Neural cell (in vitro differentiated cells): ENCODE measurements at regions not wholly inside any gene's neighbourhood (a gene's known extent, or its start where the extent isn't known, plus 50 kb on each side); places are given as distances from the start of the nearest gene placed in this dataset.

ENCODE experiments used
- H2AFZ ChIP-seq: fragments of 200-600, 300-800 bp; sonication (generic), shearing (Covaris generic); 2 replicates; pipeline ENCODE4 v1.6.0; 2014; ENCODE audit warnings: low read depth, mild to moderate bottlenecking, antibody characterized with exemption, low read length, moderate library complexity
- H3F3A ChIP-seq: fragments of 200-600 bp; shearing (Covaris generic); 2 replicates; pipeline ENCODE4 v1.6.1; 2016; ENCODE audit warnings: mild to moderate bottlenecking, moderate library complexity, mixed read lengths, antibody characterized with exemption, low read length; ENCODE audit not compliant: insufficient read depth, poor library complexity, severe bottlenecking
- H3K27ac ChIP-seq: fragments of 200-600, 300-800 bp; sonication (generic), shearing (Covaris generic); 2 replicates; pipeline ENCODE4 v1.5.1; 2014; ENCODE audit warnings: mild to moderate bottlenecking, low read length, moderate library complexity
- H3K27me3 ChIP-seq: fragments of 300-800, 200-600 bp; sonication (generic), shearing (Covaris generic); 2 replicates; pipeline ENCODE4 v1.6.0; 2014; ENCODE audit warnings: mild to moderate bottlenecking, low read depth, low read length, moderate library complexity; ENCODE audit not compliant: insufficient read depth
- H3K36me3 ChIP-seq: fragments of 300-800, 200-600 bp; sonication (generic), shearing (Covaris generic); 2 replicates; pipeline ENCODE4 v1.5.1; 2014; ENCODE audit warnings: mild to moderate bottlenecking, antibody characterized with exemption, low read length, moderate library complexity; ENCODE audit not compliant: insufficient read depth
- H3K4me2 ChIP-seq: fragments of 300-800, 200-600 bp; sonication (generic), shearing (Covaris generic); 2 replicates; pipeline ENCODE4 v1.6.0; 2014; ENCODE audit warnings: mild to moderate bottlenecking, low read length
- H3K4me3 ChIP-seq: fragments of 300-800, 200-600 bp; sonication (generic), shearing (Covaris generic); 2 replicates; pipeline ENCODE4 v1.5.1; 2014; ENCODE audit warnings: mild to moderate bottlenecking, low read length, moderate library complexity
- H3K79me2 ChIP-seq: fragments of 200-600 bp; shearing (Covaris generic); replicated peaks from 2 replicates; pipeline ENCODE4 v1.6.0; 2014; ENCODE audit warnings: mild to moderate bottlenecking, low read length, moderate library complexity; ENCODE audit not compliant: insufficient read depth
- H3K9ac ChIP-seq: fragments of 300-800, 200-600 bp; sonication (generic), shearing (Covaris generic); 2 replicates; pipeline ENCODE4 v1.6.1; 2016; ENCODE audit warnings: mild to moderate bottlenecking, low read length, mixed read lengths
- H3K9me2 ChIP-seq: fragments of 200-600 bp; shearing (Covaris generic); 2 replicates; pipeline ENCODE4 v1.6.1; 2016; ENCODE audit warnings: mild to moderate bottlenecking, low read length, mixed read lengths; ENCODE audit not compliant: insufficient read depth
- H3K9me3 ChIP-seq: fragments of 200-600, 300-800 bp; sonication (generic), shearing (Covaris generic); 2 replicates; pipeline ENCODE4 v1.6.1; 2016; ENCODE audit warnings: mild to moderate bottlenecking, mixed run types, low read length, moderate library complexity, mixed read lengths
- H4K20me1 ChIP-seq: fragments of 200-600 bp; shearing (Covaris generic); 2 replicates; pipeline ENCODE4 v1.6.1; 2016; ENCODE audit warnings: mild to moderate bottlenecking, mixed run types; ENCODE audit not compliant: insufficient read depth
- CTCF ChIP-seq: fragments of 450-650 bp; IDR thresholded peaks from 2 replicates; pipeline ENCODE4 v1.5.1; 2014; ENCODE audit warnings: antibody characterized with exemption, mild to moderate bottlenecking, moderate library complexity; ENCODE audit not compliant: poor library complexity, severe bottlenecking
- EP300 ChIP-seq: fragments of 450-650 bp; conservative IDR thresholded peaks from 2 replicates; pipeline ENCODE4 v1.6.1; 2014; ENCODE audit warnings: antibody characterized with exemption, mild to moderate bottlenecking, moderate library complexity; ENCODE audit not compliant: poor library complexity, severe bottlenecking
- EZH2 ChIP-seq: fragments of 200-600, 300-800 bp; shearing (Covaris generic), sonication (generic); IDR thresholded peaks from 2 replicates; pipeline ENCODE4 v1.6.1; 2014; ENCODE audit warnings: antibody characterized with exemption, low read length, borderline replicate concordance, mild to moderate bottlenecking; ENCODE audit not compliant: insufficient read depth, poor library complexity, severe bottlenecking
- MXI1 ChIP-seq: fragments of 450-650 bp; conservative IDR thresholded peaks from 2 replicates; pipeline ENCODE4 v1.6.1; 2014; ENCODE audit warnings: antibody characterized with exemption, mild to moderate bottlenecking; ENCODE audit not compliant: poor library complexity, severe bottlenecking
- POLR2AphosphoS5 ChIP-seq: IDR thresholded peaks from 2 replicates; pipeline ENCODE4 v1.6.1; 2012
- RAD21 ChIP-seq: fragments of 450-650 bp; conservative IDR thresholded peaks from 2 replicates; pipeline ENCODE4 v1.6.1; 2014; ENCODE audit warnings: antibody characterized with exemption, mild to moderate bottlenecking, moderate library complexity
- REST ChIP-seq: IDR thresholded peaks from 2 replicates; pipeline ENCODE4 v1.6.1; 2012; ENCODE audit warnings: borderline replicate concordance
- SMC3 ChIP-seq: fragments of 450-650 bp; conservative IDR thresholded peaks from 2 replicates; pipeline ENCODE4 v1.6.1; 2014; ENCODE audit warnings: antibody characterized with exemption, mild to moderate bottlenecking, moderate library complexity; ENCODE audit not compliant: poor library complexity
- TAF1 ChIP-seq: IDR thresholded peaks from 2 replicates; pipeline ENCODE4 v1.6.1; 2012; ENCODE audit warnings: low read depth

DNA sequence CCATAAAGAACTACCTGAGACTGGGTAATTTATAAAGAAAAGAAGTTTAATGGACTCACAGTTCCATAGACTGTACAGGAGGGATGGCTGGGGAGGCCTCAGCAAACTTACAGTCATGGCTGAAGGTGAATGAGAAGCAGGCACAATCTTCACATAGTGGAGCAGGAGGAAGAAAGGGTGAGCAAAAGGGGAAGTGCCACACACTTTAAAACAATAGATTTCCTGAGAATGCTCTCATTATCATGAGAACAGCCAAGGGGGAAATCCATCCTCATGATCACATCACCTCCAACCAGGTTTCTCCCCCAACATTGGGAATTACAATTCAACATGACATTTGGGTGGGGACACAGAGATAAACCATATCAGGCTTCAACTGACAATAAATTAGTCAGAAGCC is 664.9 kb downstream of the TAF11L14 start:
- H3K27me3 ChIP-seq = no peaks in the 10 kb centered on the region
- no peak overlapping the region for H3K27ac ChIP-seq
- H3K4me2 ChIP-seq = no peak overlapping the region
- H3F3A ChIP-seq = no peaks in the 10 kb centered on the region
- no peaks in the 10 kb centered on the region for H3K9me3 ChIP-seq
- no peaks in the 10 kb centered on the region for H3K79me2 ChIP-seq
- H3K36me3 ChIP-seq = no peaks in the 10 kb centered on the region
- H2AFZ ChIP-seq = no peak overlapping the region
- no peak overlapping the region for H3K9ac ChIP-seq
- H4K20me1 ChIP-seq = no peaks in the 10 kb centered on the region
- no peaks in the 10 kb centered on the region for H3K9me2 ChIP-seq
- H3K4me3 ChIP-seq = no peak overlapping the region
- no peak for TF ChIP-seq MXI1
- no peak for TF ChIP-seq POLR2AphosphoS5
- no peak for TF ChIP-seq TAF1
- TF ChIP-seq EP300 = no peak
- no peak for TF ChIP-seq REST
- TF ChIP-seq EZH2 = no peak
- no peak for TF ChIP-seq CTCF
- no peak for TF ChIP-seq SMC3
- TF ChIP-seq RAD21 = no peak

GRCh38 chr5:18305288-18305924 is 671.1 kb downstream of the TAF11L14 start:
- no peaks in the 10 kb centered on the region for H3K9me3 ChIP-seq
- no peaks in the 10 kb centered on the region for H3K27me3 ChIP-seq
- H2AFZ ChIP-seq = no peak overlapping the region
- H3K4me2 ChIP-seq = no peak overlapping the region
- no peaks in the 10 kb centered on the region for H3K36me3 ChIP-seq
- no peaks in the 10 kb centered on the region for H3K9me2 ChIP-seq
- TF ChIP-seq REST (no peak), CTCF (peak; percentile 96), POLR2AphosphoS5 (no peak), MXI1 (no peak), EP300 (no peak), SMC3 (peak; percentile 99), RAD21 (peak; percentile 99), TAF1 (no peak), EZH2 (no peak)
- no peak overlapping the region for H3K4me3 ChIP-seq
- no peaks in the 10 kb centered on the region for H4K20me1 ChIP-seq
- H3K9ac ChIP-seq = no peak overlapping the region
- no peak overlapping the region for H3K27ac ChIP-seq
- H3K79me2 ChIP-seq = no peaks in the 10 kb centered on the region
- H3F3A ChIP-seq = no peaks in the 10 kb centered on the region
